ENCODE measurements at regions not wholly inside any gene's neighbourhood (a gene's known extent, or its start where the extent isn't known, plus 50 kb on each side); places are given as distances from the start of the nearest gene placed in this dataset.

- H3K4me3 ChIP-seq (ENCODE audit: low read depth in 1 of 3, low read length in 3 of 3) = no peak overlapping the region
- H3K27me3 ChIP-seq (ENCODE audit: control insufficient read depth in 4 of 4, insufficient read depth in 4 of 4, low read length in 3 of 4) = peaks cover 0 to 2% (median 0%) of the 10 kb centered on the region in 4 donors
- no peak overlapping the region for H3K27ac ChIP-seq (ENCODE audit: low read depth in 1 of 2, low read length in 2 of 2)
- no peaks in the 10 kb centered on the region for H3K4me1 ChIP-seq (ENCODE audit: control insufficient read depth in 4 of 4, insufficient read depth in 4 of 4, low read length in 3 of 4)
- H3K9ac ChIP-seq (ENCODE audit: low read depth in 1 of 2, low read length in 2 of 2) = no peak overlapping the region
- TF ChIP-seq ZBTB33 (IDR thresholded peaks at IDR 0.05) (no peak), GABPA (IDR thresholded peaks at IDR 0.05 in 1 of 2, conservative IDR thresholded peaks at IDR 0.05 in 1 of 2) (no peak), RAD21 (IDR thresholded peaks at IDR 0.05) (no peak), EGR1 (IDR thresholded peaks at IDR 0.05; ENCODE audit: low read depth in 2 of 2) (no peak), CTCF (IDR thresholded peaks at IDR 0.05; ENCODE audit: low read depth, low read length, missing input control) (no peak), NR2F2 (IDR thresholded peaks at IDR 0.05) (no peak), JUND (IDR thresholded peaks at IDR 0.05) (no peak), RXRA (IDR thresholded peaks at IDR 0.05) (no peak), TAF1 (conservative IDR thresholded peaks at IDR 0.05) (no peak)
- no peak for DNase-seq (ENCODE audit: low spot score)
- H3K36me3 ChIP-seq (ENCODE audit: control insufficient read depth in 4 of 4, insufficient read depth in 3 of 4, low read depth in 1 of 4, low read length in 3 of 4) = no peaks in the 10 kb centered on the region
- H3K9me3 ChIP-seq (ENCODE audit: control insufficient read depth in 4 of 4, low read length in 3 of 4) = no peaks in the 10 kb centered on the region
- 74% methylated on average over 1 of the region's 1 CpG for WGBS
Observed at GRCh38 chr16:60310846-60311445, 1576.8 kb upstream of the GOT2 start.

GRCh38 chr16:60304720-60305119 is 1570.6 kb upstream of the GOT2 start:
- Histone ChIP-seq H3K27ac (ENCODE audit: low read depth in 1 of 2, low read length in 2 of 2) (no peak overlapping the region), H3K9ac (ENCODE audit: low read depth in 1 of 2, low read length in 2 of 2) (no peak overlapping the region), H3K9me3 (ENCODE audit: control insufficient read depth in 4 of 4, low read length in 3 of 4) (no peaks in the 10 kb centered on the region), H3K4me3 (ENCODE audit: low read depth in 1 of 3, low read length in 3 of 3) (no peak overlapping the region), H3K4me1 (ENCODE audit: control insufficient read depth in 4 of 4, insufficient read depth in 4 of 4, low read length in 3 of 4) (no peaks in the 10 kb centered on the region), H3K36me3 (ENCODE audit: control insufficient read depth in 4 of 4, insufficient read depth in 3 of 4, low read depth in 1 of 4, low read length in 3 of 4) (no peaks in the 10 kb centered on the region), H3K27me3 (ENCODE audit: control insufficient read depth in 4 of 4, insufficient read depth in 4 of 4, low read length in 3 of 4) (peaks cover 0 to 4% (median under 1%) of the 10 kb centered on the region in 4 donors)
- TF ChIP-seq SP1 (IDR thresholded peaks at IDR 0.05) = no peak
- no peak for TF ChIP-seq FOXA2 (IDR thresholded peaks at IDR 0.05)
- no peak for TF ChIP-seq TAF1 (conservative IDR thresholded peaks at IDR 0.05)
- no peak for TF ChIP-seq ATF3 (IDR thresholded peaks at IDR 0.05)
- no peak for TF ChIP-seq EGR1 (IDR thresholded peaks at IDR 0.05; ENCODE audit: low read depth in 2 of 2)
- TF ChIP-seq GABPA (IDR thresholded peaks at IDR 0.05 in 1 of 2, conservative IDR thresholded peaks at IDR 0.05 in 1 of 2) = no peak
- TF ChIP-seq FOXA1 (IDR thresholded peaks at IDR 0.05) = no peak
- no peak for TF ChIP-seq HNF4G (IDR thresholded peaks at IDR 0.05)
- TF ChIP-seq RAD21 (IDR thresholded peaks at IDR 0.05) = no peak
- TF ChIP-seq RXRA (IDR thresholded peaks at IDR 0.05) = no peak
- TF ChIP-seq REST (IDR thresholded peaks at IDR 0.05) = no peak
- 34% methylated on average over 2 of the region's 2 CpGs for WGBS
- DNase-seq (ENCODE audit: low spot score) = no peak

Data from liver (tissue), 8 donors.